ENCODE measurements at regions not wholly inside any gene's neighbourhood (a gene's known extent, or its start where the extent isn't known, plus 50 kb on each side); places are given as distances from the start of the nearest gene placed in this dataset.

DNA sequence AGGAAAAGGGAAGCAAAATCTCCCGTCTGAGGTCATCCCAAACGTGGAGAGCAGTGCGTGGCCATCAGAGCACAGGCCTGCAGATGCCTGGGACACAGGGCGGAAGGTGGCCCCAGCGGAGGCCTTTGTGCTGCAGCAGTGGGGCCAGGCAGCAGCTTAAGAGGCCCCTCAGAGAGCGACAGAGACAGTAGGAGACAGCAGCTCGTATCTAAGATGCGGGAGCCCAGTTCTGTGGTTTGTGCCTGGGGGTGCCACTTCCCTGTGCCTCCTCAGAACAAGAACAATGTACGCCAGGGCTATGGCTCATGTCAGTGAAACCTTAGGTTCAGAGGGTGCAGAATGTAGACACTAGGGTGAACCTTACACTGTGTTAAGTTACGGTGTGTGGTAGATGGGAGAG lies 316.6 kb upstream of the AKR1E2 start:
- TF ChIP-seq, protein P1, sequence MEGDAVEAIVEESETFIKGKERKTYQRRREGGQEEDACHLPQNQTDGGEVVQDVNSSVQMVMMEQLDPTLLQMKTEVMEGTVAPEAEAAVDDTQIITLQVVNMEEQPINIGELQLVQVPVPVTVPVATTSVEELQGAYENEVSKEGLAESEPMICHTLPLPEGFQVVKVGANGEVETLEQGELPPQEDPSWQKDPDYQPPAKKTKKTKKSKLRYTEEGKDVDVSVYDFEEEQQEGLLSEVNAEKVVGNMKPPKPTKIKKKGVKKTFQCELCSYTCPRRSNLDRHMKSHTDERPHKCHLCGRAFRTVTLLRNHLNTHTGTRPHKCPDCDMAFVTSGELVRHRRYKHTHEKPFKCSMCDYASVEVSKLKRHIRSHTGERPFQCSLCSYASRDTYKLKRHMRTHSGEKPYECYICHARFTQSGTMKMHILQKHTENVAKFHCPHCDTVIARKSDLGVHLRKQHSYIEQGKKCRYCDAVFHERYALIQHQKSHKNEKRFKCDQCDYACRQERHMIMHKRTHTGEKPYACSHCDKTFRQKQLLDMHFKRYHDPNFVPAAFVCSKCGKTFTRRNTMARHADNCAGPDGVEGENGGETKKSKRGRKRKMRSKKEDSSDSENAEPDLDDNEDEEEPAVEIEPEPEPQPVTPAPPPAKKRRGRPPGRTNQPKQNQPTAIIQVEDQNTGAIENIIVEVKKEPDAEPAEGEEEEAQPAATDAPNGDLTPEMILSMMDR (IDR thresholded peaks at IDR 0.05; ENCODE audit: borderline replicate concordance, extremely low read depth, low read length, poor library complexity, severe bottlenecking): no peak
- no peak for TF ChIP-seq EZH2 (IDR thresholded peaks at IDR 0.05; ENCODE audit: borderline replicate concordance, low read depth, low read length, severe bottlenecking)

All from DND-41 (cell line).